Heart right ventricle (tissue), 16 donors: ENCODE measurements at regions not wholly inside any gene's neighbourhood (a gene's known extent, or its start where the extent isn't known, plus 50 kb on each side); places are given as distances from the start of the nearest gene placed in this dataset.

Source experiments
- ATAC-seq, 8 donors: fragments of 200-7000 bp; cut with Tn5 transposase; one replicate each; pipeline ENCODE4 v1.9.1; 2020; ENCODE audit warnings: mild to moderate bottlenecking in 8 of 8, moderate library complexity in 8 of 8, moderate number of reproducible peaks in 1 of 8
- DNase-seq, 2 donors: peaks; one replicate each; pipeline ENCODE4 v3.0.0-alpha.2; 2020
- H3K27ac ChIP-seq, 10 donors: fragments of 200-600 bp; sonication (generic) in 2 of 10; one replicate each; pipeline versions ENCODE4 v1.5.0 to v1.8.0; 2020 to 2022; ENCODE audit warnings: mild to moderate bottlenecking in 3 of 10
- H3K27me3 ChIP-seq, 7 donors: fragments of 200-600 bp; one replicate each; pipeline ENCODE4 v1.8.0; 2021 to 2022; ENCODE audit warnings: mild to moderate bottlenecking in 2 of 7
- H3K36me3 ChIP-seq, 9 donors: fragments of 200-600 bp; sonication (generic) in 1 of 9; one replicate each; pipeline versions ENCODE4 v1.5.0 to v1.8.0; 2020 to 2022; ENCODE audit warnings: mild to moderate bottlenecking in 2 of 9
- H3K4me1 ChIP-seq, 9 donors: fragments of 200-600 bp; sonication (generic) in 1 of 9; one replicate each; pipeline versions ENCODE4 v1.5.0 to v1.8.0; 2020 to 2022; ENCODE audit warnings: mild to moderate bottlenecking in 4 of 9
- H3K4me3 ChIP-seq, 10 donors: fragments of 200-600 bp; sonication (generic) in 2 of 10; one replicate each; pipeline versions ENCODE4 v1.5.0 to v1.8.0; 2020 to 2022; ENCODE audit warnings: mild to moderate bottlenecking in 7 of 10, moderate library complexity in 2 of 10
- H3K9me3 ChIP-seq, 11 donors: fragments of 200-600 bp in 10 of 11; sonication (generic) in 2 of 11; one replicate each; pipeline versions ENCODE4 v1.5.0 to v1.8.0; 2013 to 2022; ENCODE audit warnings: mild to moderate bottlenecking in 2 of 11, control low read depth in 1 of 11, moderate library complexity in 1 of 11
- CTCF ChIP-seq, 9 donors: fragments of 200-600 bp; sonication (generic) in 2 of 9; IDR thresholded peaks; one replicate each; pipeline versions ENCODE4 v1.5.0 to v1.8.0; 2021 to 2022; ENCODE audit warnings: antibody characterized with exemption in 9 of 9, mild to moderate bottlenecking in 5 of 9, moderate library complexity in 1 of 9
- WGBS, 2 donors: extraction: QIAGEN DNeasy Blood & Tissue Kit; methylation state at CpG; one replicate each; pipeline ENCODE4 v1.1.7; 2013; ENCODE audit warnings: inconsistent platforms in 1 of 2; 5-methylcytosine and 5-hydroxymethylcytosine counted together
- intact Hi-C, 10 donors: fragments of 100-400 bp; cut with DNase I; formaldehyde crosslinking; loops; one replicate each; pipeline versions ENCODE4 v1.11.1 to v1.14.2; 2022
- donor health status: Arrhythmogenic right ventricular cardiomyopathy.
- donor health status: ischemic (EF 13 %, LVEDD 7.1; RV severe dilation, severe dysfunction).
- donor health status: healthy with polysubstance abuse.
- donor health status: DM: no; HTN: yes; CAD: no.
- donor health status: DM: no; HTN: no; CAD: no.
- donor health status: ischemic (EF 25% LVEDD 6.9; RV normal size, moderate dysfunction).
- donor health status: ischemic (EF 25% LVEDD 5.7; RV mildly dilated, moderate dysfunction).
- donor health status: healthy.
- donor health status: DM: yes; HTN: yes; CAD: no.
- donor health status: Ischemic cardiomyopathy.
- donor health status: ischemic (EF 35%, LVEDD 5.7; RV mildly dilated, moderate dysfunction).
- donor health status: nonischemic (EF 11% LVEDD 7.7; RV severe dilation, severe dysfunction).
- donor health status: DM: yes; HTN: yes; CAD: no.
- donor health status: PGD.
- donor health status: ischemic (EF 29% LVEDD 5.4; RV normal size, mild dysfunction).
- donor health status: nonischemic (EF 23%, LVEDD 6.1; RV moderate dilation, normal function).

- ATAC-seq (no peak), DNase-seq (no peak)
- H3K4me3 ChIP-seq = no peak overlapping the region
- no peaks in the 10 kb centered on the region for H3K9me3 ChIP-seq
- H3K36me3 ChIP-seq = no peaks in the 10 kb centered on the region
- 87 to 93% methylated on average over 2 of the region's 2 CpGs for WGBS, 2 donors
- peaks cover 0 to 12% (median 0%) of the 10 kb centered on the region in 9 donors for H3K4me1 ChIP-seq
- no peak overlapping the region for H3K27ac ChIP-seq
- no peaks in the 10 kb centered on the region for H3K27me3 ChIP-seq
- no peak for TF ChIP-seq CTCF (IDR thresholded peaks at IDR 0.05)
- intact Hi-C loops = no loop called here
Observed at GRCh38 chr18:56538746-56539145, 99.6 kb downstream of the TXNL1 start.

- TF ChIP-seq CTCF (IDR thresholded peaks at IDR 0.05) = no peak
- H3K4me3 ChIP-seq = no peak overlapping the region
- no peak for ATAC-seq
- H3K4me1 ChIP-seq = no peaks in the 10 kb centered on the region
- no peak for DNase-seq
- intact Hi-C loops = no loop called here
- no peaks in the 10 kb centered on the region for H3K27me3 ChIP-seq
- 30 to 52% methylated on average over 3 of the region's 3 CpGs for WGBS, 2 donors
- no peak overlapping the region for H3K27ac ChIP-seq
- no peaks in the 10 kb centered on the region for H3K36me3 ChIP-seq
- H3K9me3 ChIP-seq = no peaks in the 10 kb centered on the region
Observed at GRCh38 chr18:56532176-56532840, 106.1 kb downstream of the TXNL1 start.

- Histone ChIP-seq H3K27ac (no peak overlapping the region), H3K4me3 (no peak overlapping the region), H3K27me3 (no peaks in the 10 kb centered on the region), H3K36me3 (no peaks in the 10 kb centered on the region), H3K9me3 (peaks cover 0 to 12% (median 0%) of the 10 kb centered on the region in 11 donors), H3K4me1 (peaks cover 0 to 13% (median 0%) of the 10 kb centered on the region in 9 donors)
- TF ChIP-seq CTCF (IDR thresholded peaks at IDR 0.05) = no peak
- DNase-seq (no peak), ATAC-seq (no peak)
- WGBS, 2 donors = 65 to 67% methylated on average over 3 of the region's 3 CpGs
- intact Hi-C loops = no loop called here
Observed at GRCh38 chr18:56522816-56523215, 115.6 kb downstream of the TXNL1 start.

GRCh38 chr18:56521263-56521662, 117.1 kb downstream of the TXNL1 start:
- intact Hi-C loops = no loop called here
- WGBS, 2 donors = 77 to 89% methylated on average over 3 of the region's 3 CpGs
- Histone ChIP-seq H3K36me3 (no peaks in the 10 kb centered on the region), H3K27ac (no peak overlapping the region), H3K4me3 (no peak overlapping the region), H3K27me3 (no peaks in the 10 kb centered on the region), H3K9me3 (peaks cover 0 to 10% (median 0%) of the 10 kb centered on the region in 11 donors), H3K4me1 (peaks cover 0 to 13% (median 0%) of the 10 kb centered on the region in 9 donors)
- DNase-seq = no peak
- ATAC-seq = no peak
- TF ChIP-seq CTCF (IDR thresholded peaks at IDR 0.05) = no peak
